H1 (cell line): ENCODE measurements at regions not wholly inside any gene's neighbourhood (a gene's known extent, or its start where the extent isn't known, plus 50 kb on each side); places are given as distances from the start of the nearest gene placed in this dataset.

Experiments used
- BACH1 ChIP-seq: IDR thresholded peaks from 2 replicates; pipeline ENCODE4 v1.6.1; 2012; ENCODE audit warnings: low read length, improper control_type of control experiment
- SAP30 ChIP-seq: fragments of 300-600 bp; sonication (generic); IDR thresholded peaks from 2 replicates; pipeline ENCODE4 v1.7.1; 2012; ENCODE audit warnings: low read length, moderate library complexity, mild to moderate bottlenecking, inconsistent platforms; ENCODE audit not compliant: insufficient read depth, insufficient replicate concordance

GRCh38 chr13:80952158-80952557, 611.2 kb upstream of the SPRY2 start (continued):
- no peak for TF ChIP-seq SAP30
- TF ChIP-seq BACH1: no peak
